Tibial artery (tissue), 4 donors: ENCODE measurements at regions not wholly inside any gene's neighbourhood (a gene's known extent, or its start where the extent isn't known, plus 50 kb on each side); places are given as distances from the start of the nearest gene placed in this dataset.

ENCODE experiments used
- DNase-seq, 2 donors: peaks; one replicate each; pipeline ENCODE4 v3.0.0-alpha.2; 2019
- H3K27ac ChIP-seq, 2 donors: fragments of 200-600 bp; sonication (generic) in 1 of 2; 1 replicate in 1 of 2; 2 replicates in 1 of 2; pipeline ENCODE4 v1.5.1; 2018 to 2019; ENCODE audit warnings: mild to moderate bottlenecking in 1 of 2
- H3K27me3 ChIP-seq, 2 donors: fragments of 200-600 bp; sonication (generic) in 1 of 2; one replicate each; pipeline versions ENCODE4 v1.5.1 to v1.6.0; 2016 to 2019
- H3K36me3 ChIP-seq, 3 donors: fragments of 200-600 bp; sonication (generic) in 2 of 3; one replicate each; pipeline ENCODE4 v1.5.1; 2016 to 2019; ENCODE audit warnings: mild to moderate bottlenecking in 2 of 3
- H3K4me1 ChIP-seq, 4 donors: fragments of 200-600 bp; sonication (generic) in 2 of 4; 1 replicate in 3 of 4; 2 replicates in 1 of 4; pipeline ENCODE4 v1.5.1; 2016 to 2019
- H3K4me3 ChIP-seq, 2 donors: fragments of 200-600 bp; sonication (generic) in 1 of 2; 1 replicate in 1 of 2; 2 replicates in 1 of 2; pipeline ENCODE4 v1.5.1; 2018 to 2019; ENCODE audit warnings: mild to moderate bottlenecking in 2 of 2
- H3K9me3 ChIP-seq, 3 donors: fragments of 200-600 bp; sonication (generic) in 1 of 3; one replicate each; pipeline ENCODE4 v1.5.1; 2016 to 2019
- CTCF ChIP-seq, 2 experiments: fragments of 200-600 bp in 1 of 2; fragments of 450-650 bp in 1 of 2; IDR thresholded peaks; one replicate each; pipeline ENCODE4 v1.5.1; 2017 to 2019; ENCODE audit warnings: antibody characterized with exemption in 2 of 2, mild to moderate bottlenecking in 1 of 2, moderate library complexity in 1 of 2
- intact Hi-C: fragments of 100-400 bp; cut with DNase I; formaldehyde crosslinking; loops from one replicate; pipeline ENCODE4 v1.15.0; 2023; ENCODE audit warnings: low total_unique reads

DNA sequence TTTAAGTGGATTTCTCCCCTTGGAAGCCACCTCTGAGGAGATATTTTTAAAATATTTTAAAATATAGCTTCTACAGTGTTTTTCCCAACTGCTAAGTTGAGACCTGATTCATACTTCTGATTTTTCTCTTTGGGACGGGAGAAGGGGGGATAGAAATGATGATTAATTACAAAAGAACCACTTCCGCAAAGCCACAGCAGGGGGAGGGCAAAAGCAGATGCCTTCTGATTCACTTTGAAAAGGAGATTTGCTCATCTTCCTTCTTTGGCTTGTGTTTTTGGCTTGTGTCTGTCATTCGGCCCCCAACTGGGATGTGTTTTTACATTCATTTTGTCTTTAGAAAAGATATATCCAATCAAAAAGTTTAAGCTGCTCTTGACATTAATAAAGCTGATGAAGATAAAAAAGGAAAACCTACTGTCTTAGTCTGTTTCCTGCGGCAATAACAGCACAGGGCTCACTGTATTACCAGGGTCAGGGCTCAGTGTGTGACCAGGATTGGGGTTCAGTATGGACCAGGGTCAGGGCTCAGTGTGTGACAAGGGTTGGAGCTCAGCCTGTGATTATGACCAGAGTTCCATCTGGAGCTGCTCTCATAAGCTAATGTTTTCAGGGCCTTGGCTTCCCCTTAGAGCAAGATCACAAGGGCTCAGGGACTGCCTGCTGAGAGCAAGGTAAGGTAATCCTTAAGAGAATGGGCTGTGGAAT is 223.2 kb downstream of the MTHFS start:
- TF ChIP-seq CTCF (IDR thresholded peaks at IDR 0.05): no peak

GRCh38 chr15:79674124-79674465 is 222.7 kb downstream of the MTHFS start:
- TF ChIP-seq CTCF (IDR thresholded peaks at IDR 0.05): no peak
- no peak for DNase-seq
- H3K4me1 ChIP-seq: peaks cover 0 to 13% (median 0%) of the 10 kb centered on the region in 4 donors
- intact Hi-C loops: no loop called here
- H3K36me3 ChIP-seq: no peaks in the 10 kb centered on the region
- H3K27ac ChIP-seq: no peak overlapping the region
- no peak overlapping the region for H3K4me3 ChIP-seq
- no peaks in the 10 kb centered on the region for H3K9me3 ChIP-seq
- H3K27me3 ChIP-seq: no peaks in the 10 kb centered on the region

More for the DNA sequence above, 223.2 kb downstream of the MTHFS start:
- H3K4me1 ChIP-seq: peaks cover 0 to 13% (median 0%) of the 10 kb centered on the region in 4 donors
- no peaks in the 10 kb centered on the region for H3K9me3 ChIP-seq
- intact Hi-C loops: no loop called here
- H3K27me3 ChIP-seq: no peaks in the 10 kb centered on the region
- H3K4me3 ChIP-seq: no peak overlapping the region
- H3K27ac ChIP-seq: no peak overlapping the region
- no peak for DNase-seq
- no peaks in the 10 kb centered on the region for H3K36me3 ChIP-seq

DNA sequence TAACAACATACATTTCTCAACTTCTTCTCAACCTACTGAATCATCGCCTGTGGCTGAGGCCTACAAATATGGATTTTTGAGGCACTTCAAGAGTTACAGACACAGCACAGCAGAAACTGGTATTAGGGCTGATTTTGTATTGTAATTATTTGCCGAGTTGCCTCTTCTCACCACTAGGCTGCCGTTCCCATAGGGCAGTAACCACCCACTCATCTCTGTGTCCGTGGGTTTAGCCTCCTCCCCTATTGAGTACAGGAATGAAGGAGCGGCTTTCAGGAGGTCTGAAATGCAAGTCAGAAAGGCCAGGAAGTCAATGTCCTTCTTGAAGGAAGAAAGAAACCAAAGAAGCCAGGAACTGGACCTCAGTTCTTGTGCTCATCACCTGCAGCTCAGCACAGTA is 220.8 kb downstream of the MTHFS start:
- intact Hi-C loops: no loop called here
- TF ChIP-seq CTCF (IDR thresholded peaks at IDR 0.05): no peak
- peaks cover 0 to 13% (median 0%) of the 10 kb centered on the region in 4 donors for H3K4me1 ChIP-seq
- H3K4me3 ChIP-seq: no peak overlapping the region
- H3K27me3 ChIP-seq: no peaks in the 10 kb centered on the region
- H3K36me3 ChIP-seq: no peaks in the 10 kb centered on the region
- H3K27ac ChIP-seq: no peak overlapping the region
- DNase-seq: no peak
- no peaks in the 10 kb centered on the region for H3K9me3 ChIP-seq

- Histone ChIP-seq H3K27ac (no peak overlapping the region), H3K4me3 (no peak overlapping the region), H3K27me3 (no peaks in the 10 kb centered on the region), H3K36me3 (no peaks in the 10 kb centered on the region), H3K9me3 (no peaks in the 10 kb centered on the region), H3K4me1 (peaks cover 0 to 13% (median 0%) of the 10 kb centered on the region in 4 donors)
- no peak for DNase-seq
- no peak for TF ChIP-seq CTCF (IDR thresholded peaks at IDR 0.05)
- intact Hi-C loops: no loop called here
Observed at GRCh38 chr15:79676621-79677020, 220.2 kb downstream of the MTHFS start.

GRCh38 chr15:79677241-79677640 is 219.6 kb downstream of the MTHFS start:
- Histone ChIP-seq H3K27ac (no peak overlapping the region), H3K4me3 (no peak overlapping the region), H3K27me3 (no peaks in the 10 kb centered on the region), H3K4me1 (peaks cover 0 to 18% (median 2%) of the 10 kb centered on the region in 4 donors), H3K36me3 (no peaks in the 10 kb centered on the region), H3K9me3 (no peaks in the 10 kb centered on the region)
- TF ChIP-seq CTCF (IDR thresholded peaks at IDR 0.05): no peak
- intact Hi-C loops: no loop called here
- DNase-seq: no peak
